PC-3 (cell line): ENCODE measurements at regions not wholly inside any gene's neighbourhood (a gene's known extent, or its start where the extent isn't known, plus 50 kb on each side); places are given as distances from the start of the nearest gene placed in this dataset.

ENCODE experiments used
- ATAC-seq: fragments of 200-7000 bp; cut with Tn5 transposase; 2 replicates; pipeline ENCODE4 v1.9.1; 2020; ENCODE audit warnings: mild to moderate bottlenecking, moderate library complexity
- BruUV-seq: library from RNA; stranded (reverse); fragments of 400-500 nt; replicated peaks from 2 replicates; lab custom pipeline; 2021; lab: Mats Ljungman, UMichigan
- CTCF ChIA-PET: fragments of 300-600 bp; sonication (Branson Sonifier 250); formaldehyde crosslinking; loops from one replicate; lab custom pipeline; 2022; ENCODE audit warnings: antibody characterized with exemption; lab: Charles Lee
- POLR2A ChIA-PET: fragments of 300-600 bp; sonication (Branson Sonifier 250); formaldehyde crosslinking; loops from one replicate; lab custom pipeline; 2022; ENCODE audit warnings: antibody characterized with exemption; ENCODE audit not compliant: unreplicated experiment; lab: Charles Lee
- DNase-seq: peaks from one replicate; pipeline ENCODE4 v3.0.0-alpha.2; 2015
- H2AFZ ChIP-seq: fragments of 300-600 bp; sonication (generic); 2 replicates; pipeline ENCODE4 v1.6.0; 2016; ENCODE audit warnings: antibody characterized with exemption, low read length
- H3F3A ChIP-seq: fragments of 300-600 bp; sonication (generic); one replicate; pipeline ENCODE4 v1.6.0; 2017; ENCODE audit warnings: antibody characterized with exemption, low read length, control low read depth, mild to moderate bottlenecking; ENCODE audit not compliant: unreplicated experiment
- H3K27ac ChIP-seq: fragments of 300-600 bp; sonication (generic); 2 replicates; pipeline ENCODE4 v1.5.1; 2016; ENCODE audit warnings: mild to moderate bottlenecking, low read length
- H3K27me3 ChIP-seq: fragments of 300-600 bp; sonication (generic); 2 replicates; pipeline ENCODE4 v1.6.1; 2016; ENCODE audit warnings: low read length, mixed read lengths
- H3K36me3 ChIP-seq: fragments of 300-600 bp; sonication (generic); 2 replicates; pipeline ENCODE4 v1.6.1; 2016; ENCODE audit warnings: low read depth, mixed run types, low read length, mixed read lengths
- H3K4me1 ChIP-seq: fragments of 300-600 bp; sonication (generic); 2 replicates; pipeline ENCODE4 v1.5.1; 2016; ENCODE audit warnings: low read length; ENCODE audit not compliant: insufficient read depth
- H3K4me2 ChIP-seq: fragments of 300-600 bp; sonication (generic); 2 replicates; pipeline ENCODE4 v1.6.0; 2016; ENCODE audit warnings: low read length
- H3K4me3 ChIP-seq: fragments of 300-600 bp; sonication (generic); 2 replicates; pipeline ENCODE4 v1.5.1; 2016; ENCODE audit warnings: mild to moderate bottlenecking, low read length, mixed read lengths
- H3K79me2 ChIP-seq: fragments of 300-600 bp; sonication (generic); 2 replicates; pipeline ENCODE4 v1.6.1; 2017; ENCODE audit warnings: low read length, mixed read lengths
- H3K9ac ChIP-seq: fragments of 300-600 bp; sonication (generic); 2 replicates; pipeline ENCODE4 v1.6.0; 2016; ENCODE audit warnings: mild to moderate bottlenecking, low read length
- H3K9me2 ChIP-seq: fragments of 300-600 bp; sonication (generic); replicated peaks from 2 replicates; pipeline ENCODE4 v1.6.1; 2016; ENCODE audit warnings: mixed run types, low read length, mixed read lengths
- H3K9me3 ChIP-seq: fragments of 300-600 bp; sonication (generic); 2 replicates; pipeline ENCODE4 v1.6.1; 2016; ENCODE audit warnings: low read length, mixed read lengths
- H4K20me1 ChIP-seq: fragments of 300-600 bp; sonication (generic); 2 replicates; pipeline ENCODE4 v1.6.1; 2016; ENCODE audit warnings: low read length, mixed read lengths
- EZH2 ChIP-seq: fragments of 300-600 bp; sonication (generic); IDR thresholded peaks from one replicate; pipeline ENCODE4 v1.6.1; 2017; ENCODE audit warnings: antibody characterized with exemption, mild to moderate bottlenecking, low read length; ENCODE audit not compliant: unreplicated experiment
- EZH2phosphoT487 ChIP-seq: fragments of 300-600 bp; sonication (generic); IDR thresholded peaks from 2 replicates; pipeline ENCODE4 v1.6.1; 2018; ENCODE audit warnings: mild to moderate bottlenecking, antibody characterized with exemption, low read length, borderline replicate concordance
- intact Hi-C: fragments of 100-400 bp; cut with micrococcal nuclease; formaldehyde crosslinking; loops from 2 replicates; pipeline ENCODE4 v1.9.0; 2023
- TF ChIP-seq, protein P1 (sequence below): fragments of 300-600 bp; sonication (generic); conservative IDR thresholded peaks from 2 replicates; pipeline ENCODE4 v1.5.1; 2017; ENCODE audit warnings: antibody characterized with exemption, low read depth, mild to moderate bottlenecking, low read length

DNA sequence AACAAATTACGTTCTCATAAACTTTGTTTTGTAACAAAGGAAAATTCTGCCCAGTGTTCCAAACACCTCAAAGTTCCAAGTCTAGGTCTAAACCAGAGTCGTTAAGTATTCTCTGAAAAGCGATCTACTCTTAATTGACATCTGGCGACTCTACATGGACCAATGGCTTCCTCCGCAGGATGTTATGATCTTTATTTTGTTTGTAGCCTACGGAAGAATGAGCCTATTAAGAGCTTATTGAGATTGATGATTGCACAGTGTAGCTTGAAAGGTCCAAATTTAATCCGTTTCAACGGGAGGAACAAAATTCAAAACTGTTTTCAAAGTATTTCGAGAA is 61.1 kb downstream of the FAM217A start:
- Histone ChIP-seq H3K27me3 (no peaks in the 10 kb centered on the region), H2AFZ (peak overlapping the region; percentile 88), H3F3A (peaks cover 10% of the 10 kb centered on the region), H3K4me1 (peaks cover 29% of the 10 kb centered on the region), H3K9ac (peak overlapping the region; percentile 96), H3K36me3 (peaks cover 5% of the 10 kb centered on the region; the same call in 1 of the 2 replicates), H3K27ac (peak overlapping the region; percentile 91), H3K4me2 (peak overlapping the region; percentile 94), H3K9me2 (no peaks in the 10 kb centered on the region), H3K79me2 (peaks cover 88% of the 10 kb centered on the region), H3K4me3 (peak overlapping the region; percentile 93), H3K9me3 (no peaks in the 10 kb centered on the region), H4K20me1 (peaks cover 12% of the 10 kb centered on the region)
- BruUV-seq, result no TSS peak
- TF ChIP-seq, protein P1, sequence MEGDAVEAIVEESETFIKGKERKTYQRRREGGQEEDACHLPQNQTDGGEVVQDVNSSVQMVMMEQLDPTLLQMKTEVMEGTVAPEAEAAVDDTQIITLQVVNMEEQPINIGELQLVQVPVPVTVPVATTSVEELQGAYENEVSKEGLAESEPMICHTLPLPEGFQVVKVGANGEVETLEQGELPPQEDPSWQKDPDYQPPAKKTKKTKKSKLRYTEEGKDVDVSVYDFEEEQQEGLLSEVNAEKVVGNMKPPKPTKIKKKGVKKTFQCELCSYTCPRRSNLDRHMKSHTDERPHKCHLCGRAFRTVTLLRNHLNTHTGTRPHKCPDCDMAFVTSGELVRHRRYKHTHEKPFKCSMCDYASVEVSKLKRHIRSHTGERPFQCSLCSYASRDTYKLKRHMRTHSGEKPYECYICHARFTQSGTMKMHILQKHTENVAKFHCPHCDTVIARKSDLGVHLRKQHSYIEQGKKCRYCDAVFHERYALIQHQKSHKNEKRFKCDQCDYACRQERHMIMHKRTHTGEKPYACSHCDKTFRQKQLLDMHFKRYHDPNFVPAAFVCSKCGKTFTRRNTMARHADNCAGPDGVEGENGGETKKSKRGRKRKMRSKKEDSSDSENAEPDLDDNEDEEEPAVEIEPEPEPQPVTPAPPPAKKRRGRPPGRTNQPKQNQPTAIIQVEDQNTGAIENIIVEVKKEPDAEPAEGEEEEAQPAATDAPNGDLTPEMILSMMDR, result no peak
- CTCF ChIA-PET, result interaction anchor here (0.6 to 0.7 kb wide), 2 partner anchors 10 to 189 kb away, joined by 3 to 17 read pairs; no protein-coding TSS in a partner anchor
- intact Hi-C loops, result no loop called here
- peak; percentile 50 for DNase-seq
- peak; percentile 9; the same call in 1 of the 2 replicates for ATAC-seq
- POLR2A ChIA-PET, result interaction anchor here (0.6 to 0.7 kb wide), 2 partner anchors 123 to 158 kb away, joined by 3 to 6 read pairs; no protein-coding TSS in a partner anchor

DNA sequence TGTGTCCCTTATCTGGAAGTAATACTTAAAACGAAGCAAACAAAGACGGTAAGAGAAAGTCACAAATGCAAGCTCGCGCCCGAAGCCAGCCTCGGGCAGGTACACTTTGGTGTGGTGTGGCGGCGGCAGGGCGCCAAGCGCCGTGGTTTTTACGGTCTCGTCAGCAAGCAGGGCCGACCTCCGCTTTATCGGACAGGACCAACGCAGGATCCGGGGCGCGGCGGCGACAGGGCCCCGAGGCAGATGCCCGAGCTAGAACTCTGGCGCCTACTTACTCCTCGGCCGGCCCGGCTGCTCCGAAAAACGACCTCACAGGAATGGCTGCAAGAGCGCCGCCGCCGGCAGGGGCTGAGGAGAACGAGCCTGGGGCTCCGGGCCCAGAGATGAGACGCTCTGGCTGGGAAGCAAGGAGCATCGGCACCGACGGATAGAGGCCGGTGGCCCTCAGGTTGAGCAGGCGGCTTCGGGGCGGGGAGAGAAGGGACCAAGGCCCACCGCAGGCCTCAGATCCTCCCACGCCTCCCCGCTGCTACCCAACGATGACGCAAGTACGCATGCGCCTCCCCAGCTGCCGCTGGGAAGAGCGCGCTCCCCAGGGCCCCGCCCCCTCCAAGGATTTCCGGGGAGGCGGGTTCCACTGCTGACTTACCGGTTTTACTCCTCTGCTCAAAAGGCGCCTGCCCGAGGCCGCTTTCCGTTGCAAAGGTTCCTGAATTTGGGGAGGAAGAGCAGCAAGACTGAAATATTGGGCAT is 60.6 kb downstream of the FAM217A start:
- POLR2A ChIA-PET, result interaction anchor here (0.6 to 0.7 kb wide), 2 partner anchors 124 to 158 kb away, joined by 3 to 6 read pairs; no protein-coding TSS in a partner anchor
- intact Hi-C loops, result no loop called here

More for the DNA sequence above, 60.6 kb downstream of the FAM217A start:
- no peaks in the 10 kb centered on the region for H3K9me2 ChIP-seq
- H3K9ac ChIP-seq, result peak overlapping the region; percentile 96
- ATAC-seq (peak; percentile 66), DNase-seq (peak; percentile 98)
- H3K9me3 ChIP-seq, result no peaks in the 10 kb centered on the region
- CTCF ChIA-PET, result interaction anchor here (0.6 to 0.7 kb wide), 2 partner anchors 10 to 188 kb away, joined by 3 to 17 read pairs; no protein-coding TSS in a partner anchor
- peak overlapping the region; percentile 93 for H3K4me3 ChIP-seq
- TF ChIP-seq EZH2phosphoT487 (no peak), EZH2 (no peak)
- TF ChIP-seq, protein P1, result peak; percentile 53
- H3F3A ChIP-seq, result peaks cover 10% of the 10 kb centered on the region
- peaks cover 35% of the 10 kb centered on the region for H3K4me1 ChIP-seq
- H4K20me1 ChIP-seq, result peaks cover 17% of the 10 kb centered on the region
- BruUV-seq, result TSS peak; percentile 46
- H3K27me3 ChIP-seq, result no peaks in the 10 kb centered on the region
- peak overlapping the region; percentile 88 for H2AFZ ChIP-seq
- H3K4me2 ChIP-seq, result peak overlapping the region; percentile 94
- H3K36me3 ChIP-seq, result peaks cover 3% of the 10 kb centered on the region; the same call in 1 of the 2 replicates
- H3K79me2 ChIP-seq, result peaks cover 88% of the 10 kb centered on the region
- H3K27ac ChIP-seq, result peak overlapping the region; percentile 91
